Vagina (tissue), 2 donors: ENCODE measurements at regions not wholly inside any gene's neighbourhood (a gene's known extent, or its start where the extent isn't known, plus 50 kb on each side); places are given as distances from the start of the nearest gene placed in this dataset.

Experiments
- CTCF ChIP-seq, 3 experiments: fragments of 450-650 bp in 2 of 3; fragments of 200-600 bp in 1 of 3; sonication (generic) in 1 of 3; IDR thresholded peaks; one replicate each; pipeline ENCODE4 v1.5.1; 2017 to 2019; ENCODE audit warnings: antibody characterized with exemption in 3 of 3, mild to moderate bottlenecking in 2 of 3, moderate library complexity in 2 of 3
- POLR2A ChIP-seq, 2 donors: fragments of 450-650 bp; IDR thresholded peaks; one replicate each; pipeline ENCODE4 v1.6.1; 2017; ENCODE audit warnings: antibody characterized with exemption in 2 of 2, mild to moderate bottlenecking in 2 of 2, moderate library complexity in 2 of 2
- POLR2AphosphoS5 ChIP-seq, 2 donors: sonication (generic); formaldehyde crosslinking; IDR thresholded peaks; one replicate each; pipeline ENCODE4 v1.9.0; 2017; ENCODE audit warnings: antibody characterized with exemption in 2 of 2, mild to moderate bottlenecking in 2 of 2, low read depth in 1 of 2; ENCODE audit not compliant: insufficient read depth in 1 of 2

GRCh38 chr18:29648891-29649290, 1393.7 kb downstream of the DSC3 start:
- TF ChIP-seq POLR2AphosphoS5 (IDR thresholded peaks at IDR 0.05; ENCODE audit: insufficient read depth in 1 of 2, low read depth in 1 of 2) = no peak
- no peak for TF ChIP-seq POLR2A (IDR thresholded peaks at IDR 0.05)
- TF ChIP-seq CTCF (IDR thresholded peaks at IDR 0.05) = no peak
